Gastroesophageal sphincter (tissue), 3 donors: ENCODE measurements at regions not wholly inside any gene's neighbourhood (a gene's known extent, or its start where the extent isn't known, plus 50 kb on each side); places are given as distances from the start of the nearest gene placed in this dataset.

Experiments used
- EP300 ChIP-seq: sonication (generic); formaldehyde crosslinking; IDR thresholded peaks from one replicate; pipeline ENCODE4 v1.6.1; 2017; ENCODE audit warnings: antibody characterized with exemption, mild to moderate bottlenecking
- POLR2A ChIP-seq, 2 donors: fragments of 450-650 bp; IDR thresholded peaks; one replicate each; pipeline ENCODE4 v1.6.1; 2017; ENCODE audit warnings: antibody characterized with exemption in 2 of 2, mild to moderate bottlenecking in 2 of 2, moderate library complexity in 1 of 2
- POLR2AphosphoS5 ChIP-seq: sonication (generic); formaldehyde crosslinking; IDR thresholded peaks from one replicate; pipeline ENCODE4 v1.6.1; 2017; ENCODE audit warnings: antibody characterized with exemption
- TF ChIP-seq, protein P1 (sequence below), 4 experiments: fragments of 200-600 bp in 2 of 4; fragments of 450-650 bp in 2 of 4; sonication (generic) in 1 of 4; IDR thresholded peaks; one replicate each; pipeline ENCODE4 v1.5.1; 2017 to 2019; ENCODE audit warnings: antibody characterized with exemption in 4 of 4, mild to moderate bottlenecking in 2 of 4, moderate library complexity in 2 of 4

GRCh38 chr10:120138689-120139088 is 246.2 kb downstream of the SEC23IP start:
- TF ChIP-seq POLR2A (IDR thresholded peaks at IDR 0.05) (no peak), EP300 (no peak), POLR2AphosphoS5 (no peak)
- TF ChIP-seq, protein P1, sequence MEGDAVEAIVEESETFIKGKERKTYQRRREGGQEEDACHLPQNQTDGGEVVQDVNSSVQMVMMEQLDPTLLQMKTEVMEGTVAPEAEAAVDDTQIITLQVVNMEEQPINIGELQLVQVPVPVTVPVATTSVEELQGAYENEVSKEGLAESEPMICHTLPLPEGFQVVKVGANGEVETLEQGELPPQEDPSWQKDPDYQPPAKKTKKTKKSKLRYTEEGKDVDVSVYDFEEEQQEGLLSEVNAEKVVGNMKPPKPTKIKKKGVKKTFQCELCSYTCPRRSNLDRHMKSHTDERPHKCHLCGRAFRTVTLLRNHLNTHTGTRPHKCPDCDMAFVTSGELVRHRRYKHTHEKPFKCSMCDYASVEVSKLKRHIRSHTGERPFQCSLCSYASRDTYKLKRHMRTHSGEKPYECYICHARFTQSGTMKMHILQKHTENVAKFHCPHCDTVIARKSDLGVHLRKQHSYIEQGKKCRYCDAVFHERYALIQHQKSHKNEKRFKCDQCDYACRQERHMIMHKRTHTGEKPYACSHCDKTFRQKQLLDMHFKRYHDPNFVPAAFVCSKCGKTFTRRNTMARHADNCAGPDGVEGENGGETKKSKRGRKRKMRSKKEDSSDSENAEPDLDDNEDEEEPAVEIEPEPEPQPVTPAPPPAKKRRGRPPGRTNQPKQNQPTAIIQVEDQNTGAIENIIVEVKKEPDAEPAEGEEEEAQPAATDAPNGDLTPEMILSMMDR (IDR thresholded peaks at IDR 0.05), result no peak
